NB4 (cell line): ENCODE measurements at regions not wholly inside any gene's neighbourhood (a gene's known extent, or its start where the extent isn't known, plus 50 kb on each side); places are given as distances from the start of the nearest gene placed in this dataset.

Experiments used
- CTCF ChIP-seq: IDR thresholded peaks from one replicate; pipeline ENCODE4 v1.5.1; 2012; ENCODE audit warnings: low read depth, low read length
- MAX ChIP-seq: IDR thresholded peaks from 2 replicates; pipeline ENCODE4 v1.6.1; 2011; ENCODE audit warnings: low read depth, low read length
- POLR2A ChIP-seq: IDR thresholded peaks from 2 replicates; pipeline ENCODE4 v1.6.1; 2011; ENCODE audit warnings: mild to moderate bottlenecking; ENCODE audit not compliant: insufficient read length; ENCODE audit errors: extremely low read depth

- no peak for TF ChIP-seq CTCF
- TF ChIP-seq POLR2A, result no peak
- TF ChIP-seq MAX, result no peak
Observed at GRCh38 chr21:25467896-25468295, 139.4 kb downstream of the MRPL39 start.
